ENCODE measurements at regions not wholly inside any gene's neighbourhood (a gene's known extent, or its start where the extent isn't known, plus 50 kb on each side); places are given as distances from the start of the nearest gene placed in this dataset.

DNA sequence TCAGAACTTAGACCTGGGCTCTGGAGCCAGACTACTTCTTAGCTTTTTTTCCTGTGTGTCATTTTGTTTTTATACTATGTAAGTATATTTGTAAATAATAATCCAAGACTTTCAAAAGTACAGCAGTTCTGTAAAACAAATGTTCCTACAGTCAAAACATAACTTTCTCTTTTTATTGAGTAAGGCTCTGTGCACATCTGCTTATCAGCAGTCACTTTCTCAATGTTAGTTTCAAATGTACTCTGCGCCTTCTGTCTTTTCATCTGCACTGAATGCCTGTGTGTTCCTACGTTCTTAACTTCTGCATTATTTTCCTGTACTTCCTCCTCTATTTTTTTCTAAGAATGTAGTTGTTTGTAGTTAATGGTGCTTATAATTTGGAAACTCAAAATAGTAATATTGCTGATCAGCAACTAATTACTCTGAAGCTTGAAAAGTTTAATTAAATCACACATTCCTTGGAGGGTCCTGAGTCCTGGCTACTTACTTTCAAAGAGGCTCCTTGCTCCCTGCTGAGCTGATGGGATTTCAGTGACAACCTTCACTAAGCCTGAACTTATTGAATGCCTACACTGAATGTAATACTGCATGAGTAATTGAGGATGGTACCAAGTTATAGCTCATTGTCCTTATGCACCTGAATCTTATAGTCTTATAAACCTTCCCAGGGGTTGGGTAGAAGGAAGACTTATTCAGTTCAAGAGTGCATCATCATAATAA, 329.9 kb downstream of the KCNJ2 start (continued):
- TF ChIP-seq, protein P1, sequence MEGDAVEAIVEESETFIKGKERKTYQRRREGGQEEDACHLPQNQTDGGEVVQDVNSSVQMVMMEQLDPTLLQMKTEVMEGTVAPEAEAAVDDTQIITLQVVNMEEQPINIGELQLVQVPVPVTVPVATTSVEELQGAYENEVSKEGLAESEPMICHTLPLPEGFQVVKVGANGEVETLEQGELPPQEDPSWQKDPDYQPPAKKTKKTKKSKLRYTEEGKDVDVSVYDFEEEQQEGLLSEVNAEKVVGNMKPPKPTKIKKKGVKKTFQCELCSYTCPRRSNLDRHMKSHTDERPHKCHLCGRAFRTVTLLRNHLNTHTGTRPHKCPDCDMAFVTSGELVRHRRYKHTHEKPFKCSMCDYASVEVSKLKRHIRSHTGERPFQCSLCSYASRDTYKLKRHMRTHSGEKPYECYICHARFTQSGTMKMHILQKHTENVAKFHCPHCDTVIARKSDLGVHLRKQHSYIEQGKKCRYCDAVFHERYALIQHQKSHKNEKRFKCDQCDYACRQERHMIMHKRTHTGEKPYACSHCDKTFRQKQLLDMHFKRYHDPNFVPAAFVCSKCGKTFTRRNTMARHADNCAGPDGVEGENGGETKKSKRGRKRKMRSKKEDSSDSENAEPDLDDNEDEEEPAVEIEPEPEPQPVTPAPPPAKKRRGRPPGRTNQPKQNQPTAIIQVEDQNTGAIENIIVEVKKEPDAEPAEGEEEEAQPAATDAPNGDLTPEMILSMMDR (conservative IDR thresholded peaks at IDR 0.05; ENCODE audit: low read depth in 2 of 2) = no peak
- TF ChIP-seq ETS1 (IDR thresholded peaks at IDR 0.05) = no peak
- no peak for TF ChIP-seq EZH2phosphoT487 (IDR thresholded peaks at IDR 0.05; ENCODE audit: unreplicated experiment)
- no peak for TF ChIP-seq POLR2AphosphoS5 (IDR thresholded peaks at IDR 0.05; ENCODE audit: low read depth)

GRCh38 chr17:70503449-70503848, 334.1 kb downstream of the KCNJ2 start:
- Histone ChIP-seq H3K4me2 (no peak overlapping the region), H3K79me2 (replicated peaks; ENCODE audit: insufficient read depth) (no peaks in the 10 kb centered on the region), H2AFZ (no peak overlapping the region), H3K27ac (ENCODE audit: low read depth) (no peak overlapping the region), H3K36me3 (ENCODE audit: insufficient read depth) (no peaks in the 10 kb centered on the region), H4K20me1 (replicated peaks; ENCODE audit: insufficient read depth) (no peaks in the 10 kb centered on the region), H3K4me1 (ENCODE audit: insufficient read depth) (peaks cover 42% of the 10 kb centered on the region), H3K4me3 (no peak overlapping the region), H3F3A (replicated peaks; ENCODE audit: low read depth) (no peaks in the 10 kb centered on the region), H3K9me2 (ENCODE audit: insufficient read depth) (no peaks in the 10 kb centered on the region), H3K27me3 (ENCODE audit: insufficient read depth) (no peaks in the 10 kb centered on the region)
- DNase-seq (ENCODE audit: low spot score) = no peak
- no peak overlapping the region for H3K27ac Mint-ChIP-seq
- H3K4me3 Mint-ChIP-seq = no peak overlapping the region
- no peak for TF ChIP-seq POLR2AphosphoS5 (IDR thresholded peaks at IDR 0.05; ENCODE audit: low read depth)
- no peaks in the 10 kb centered on the region for H3K36me3 Mint-ChIP-seq (ENCODE audit: low read depth)
- peaks cover 35% of the 10 kb centered on the region for H3K4me1 Mint-ChIP-seq
- no peak for ATAC-seq
- no peaks in the 10 kb centered on the region for H3K27me3 Mint-ChIP-seq (ENCODE audit: insufficient read depth, low read depth, poor library complexity)
- no peaks in the 10 kb centered on the region for H3K9me3 Mint-ChIP-seq

DNA sequence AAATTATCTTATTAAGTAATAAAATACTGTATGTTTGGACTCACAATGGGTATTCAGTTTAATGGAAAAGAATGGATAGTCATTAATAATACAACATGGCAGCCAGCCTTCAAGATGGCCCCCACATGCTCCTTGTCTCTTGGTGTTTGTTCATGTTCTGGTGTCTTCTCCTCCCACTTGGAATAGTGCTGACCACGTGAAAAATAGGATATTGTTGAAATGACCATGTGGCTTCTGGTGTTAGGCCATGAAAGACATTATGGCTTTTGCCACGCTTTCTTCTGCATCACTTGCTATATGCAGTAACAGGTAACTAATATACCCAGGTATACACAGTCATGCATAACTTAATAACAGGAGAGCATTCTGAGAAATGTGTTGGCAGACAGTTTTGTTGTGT, 341.0 kb downstream of the KCNJ2 start:
- Histone ChIP-seq H3K27ac (ENCODE audit: low read depth) (no peak overlapping the region), H3K9me2 (ENCODE audit: insufficient read depth) (no peaks in the 10 kb centered on the region), H3K79me2 (replicated peaks; ENCODE audit: insufficient read depth) (no peaks in the 10 kb centered on the region), H3F3A (replicated peaks; ENCODE audit: low read depth) (no peaks in the 10 kb centered on the region), H3K27me3 (ENCODE audit: insufficient read depth) (no peaks in the 10 kb centered on the region), H3K4me2 (no peak overlapping the region), H3K4me1 (ENCODE audit: insufficient read depth) (peaks cover 7% of the 10 kb centered on the region; the same call in 1 of the 2 replicates), H2AFZ (no peak overlapping the region), H3K36me3 (ENCODE audit: insufficient read depth) (no peaks in the 10 kb centered on the region), H3K4me3 (no peak overlapping the region), H4K20me1 (replicated peaks; ENCODE audit: insufficient read depth) (no peaks in the 10 kb centered on the region)
- TF ChIP-seq JUNB (IDR thresholded peaks at IDR 0.05; ENCODE audit: unreplicated experiment) (no peak), CREB1 (CRISPR knock-in tag; IDR thresholded peaks at IDR 0.05; ENCODE audit: low read depth) (no peak), POLR2AphosphoS5 (IDR thresholded peaks at IDR 0.05; ENCODE audit: low read depth) (no peak), ZNF114 (CRISPR knock-in tag; IDR thresholded peaks at IDR 0.05) (no peak), ETS1 (IDR thresholded peaks at IDR 0.05) (no peak), NANOG (IDR thresholded peaks at IDR 0.05; ENCODE audit: borderline replicate concordance) (no peak), REST (IDR thresholded peaks at IDR 0.05; ENCODE audit: unreplicated experiment) (no peak)
- no peaks in the 10 kb centered on the region for H3K36me3 Mint-ChIP-seq (ENCODE audit: low read depth)
- H3K27ac Mint-ChIP-seq = no peak overlapping the region
- no peak overlapping the region for H3K4me3 Mint-ChIP-seq
- ATAC-seq (no peak), DNase-seq (ENCODE audit: low spot score) (no peak)
- peaks cover 6% of the 10 kb centered on the region; the same call in 2 of the 3 replicates for H3K4me1 Mint-ChIP-seq
- no peaks in the 10 kb centered on the region for H3K9me3 Mint-ChIP-seq
- no peaks in the 10 kb centered on the region for H3K27me3 Mint-ChIP-seq (ENCODE audit: insufficient read depth, low read depth, poor library complexity)

All from GM23338 (cell line).